Keratinocyte (primary cell): ENCODE measurements at regions not wholly inside any gene's neighbourhood (a gene's known extent, or its start where the extent isn't known, plus 50 kb on each side); places are given as distances from the start of the nearest gene placed in this dataset.

Experiments
- DNase-seq: peaks from one replicate; pipeline ENCODE4 v3.0.0-alpha.2; 2011; ENCODE audit warnings: low read depth, missing footprints, low spot score
- FAIRE-seq: peaks from 2 replicates; lab custom pipeline; 2011; peaks lifted over from hg19 to GRCh38; lab: Jason Lieb, UNC
- H2AFZ ChIP-seq: 2 replicates; pipeline ENCODE4 v1.6.0; 2012; ENCODE audit warnings: low read length, control low read depth, inconsistent platforms; ENCODE audit not compliant: control insufficient read depth
- H3K27ac ChIP-seq: 2 replicates; pipeline ENCODE4 v1.5.1; 2011; ENCODE audit warnings: low read length; ENCODE audit not compliant: control insufficient read depth, insufficient read depth
- H3K27me3 ChIP-seq: 3 replicates; pipeline ENCODE4 v1.6.0; 2011; ENCODE audit warnings: low read length; ENCODE audit not compliant: control insufficient read depth, insufficient read depth; ENCODE audit errors: extremely low read depth
- H3K36me3 ChIP-seq, 2 experiments: 2 replicates in 1 of 2; 3 replicates in 1 of 2; pipeline ENCODE4 v1.5.1; 2011; ENCODE audit warnings: low read length in 2 of 2, mild to moderate bottlenecking in 1 of 2; ENCODE audit not compliant: control insufficient read depth in 2 of 2, insufficient read depth in 2 of 2; ENCODE audit errors: extremely low read depth in 1 of 2
- H3K4me1 ChIP-seq: 3 replicates; pipeline ENCODE4 v1.5.1; 2011; ENCODE audit warnings: low read length; ENCODE audit not compliant: control insufficient read depth, insufficient read depth; ENCODE audit errors: extremely low read depth
- H3K4me2 ChIP-seq: 3 replicates; pipeline ENCODE4 v1.6.0; 2011; ENCODE audit warnings: low read depth, low read length; ENCODE audit not compliant: control insufficient read depth, insufficient read depth; ENCODE audit errors: extremely low read depth
- H3K4me3 ChIP-seq, 3 experiments: fragments of 200-600 bp in 1 of 3; sonication (generic) in 1 of 3; 2 replicates in 2 of 3; 3 replicates in 1 of 3; pipeline ENCODE4 v1.5.1; 2011 to 2016; ENCODE audit warnings: low read length in 3 of 3, mild to moderate bottlenecking in 3 of 3, control low read depth in 2 of 3, inconsistent platforms in 1 of 3, low read depth in 1 of 3, mixed read lengths in 1 of 3, mixed run types in 1 of 3, moderate library complexity in 1 of 3; ENCODE audit not compliant: control insufficient read depth in 2 of 3, insufficient read depth in 2 of 3; ENCODE audit errors: extremely low read depth in 1 of 3
- H3K79me2 ChIP-seq: 2 replicates; pipeline ENCODE4 v1.6.0; 2012; ENCODE audit warnings: low read length; ENCODE audit not compliant: control insufficient read depth, insufficient read depth
- H3K9ac ChIP-seq: 3 replicates; pipeline ENCODE4 v1.6.0; 2011; ENCODE audit warnings: low read length; ENCODE audit not compliant: control insufficient read depth, insufficient read depth; ENCODE audit errors: extremely low read depth
- H3K9me1 ChIP-seq: 3 replicates; pipeline ENCODE4 v1.6.0; 2011; ENCODE audit warnings: low read length; ENCODE audit not compliant: control insufficient read depth, insufficient read depth; ENCODE audit errors: extremely low read depth
- H3K9me3 ChIP-seq: 2 replicates; pipeline ENCODE4 v1.5.1; 2012; ENCODE audit warnings: low read depth, low read length; ENCODE audit not compliant: control insufficient read depth
- H4K20me1 ChIP-seq: 3 replicates; pipeline ENCODE4 v1.6.0; 2011; ENCODE audit warnings: low read length; ENCODE audit not compliant: control insufficient read depth, insufficient read depth; ENCODE audit errors: extremely low read depth
- CTCF ChIP-seq, 3 experiments: IDR thresholded peaks in 1 of 3; conservative IDR thresholded peaks in 1 of 3; optimal IDR thresholded peaks in 1 of 3; 2 replicates in 2 of 3; 3 replicates in 1 of 3; pipeline versions ENCODE3 to v1.5.1; 2011; ENCODE audit warnings: low read length in 3 of 3, mild to moderate bottlenecking in 3 of 3, moderate library complexity in 2 of 3, control low read depth in 1 of 3, inconsistent platforms in 1 of 3; ENCODE audit not compliant: insufficient read depth in 2 of 3; ENCODE audit errors: extremely low read depth in 1 of 3
- EZH2 ChIP-seq: IDR thresholded peaks from one replicate; pipeline ENCODE4 v1.6.1; 2012; ENCODE audit warnings: inconsistent platforms, mild to moderate bottlenecking, low read length, moderate library complexity
- dilution Hi-C: fragments of 300-500 bp; cut with MboI; formaldehyde crosslinking; loops from one replicate; pipeline ENCODE4 v1.7.0; 2020; ENCODE audit warnings: low sequenced_read_pairs; ENCODE audit not compliant: extremely low pct_ligation_motif_present

GRCh38 chr4:19969492-19969891 is 282.2 kb upstream of the SLIT2 start:
- dilution Hi-C loops = no loop called here
- no peak for FAIRE-seq

DNA sequence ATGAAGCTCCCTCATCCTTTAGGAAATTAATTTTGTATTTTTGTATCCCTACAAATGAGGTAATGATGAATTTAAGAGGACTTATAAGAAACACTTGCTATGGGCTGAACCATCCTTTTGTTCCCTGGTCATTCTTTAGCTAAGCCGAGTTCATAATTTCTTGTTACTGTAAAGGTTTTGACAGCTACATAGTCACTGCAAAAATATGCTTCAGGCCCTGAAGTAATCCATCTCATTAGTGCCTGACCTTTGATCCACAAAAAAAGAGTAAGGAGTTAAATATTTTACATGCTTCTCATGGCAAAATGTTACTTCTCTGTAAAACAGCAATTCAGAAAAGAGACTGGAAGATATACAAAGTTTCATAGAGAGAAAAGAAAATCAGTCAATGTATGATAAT is 290.6 kb upstream of the SLIT2 start:
- no peaks in the 10 kb centered on the region for H3K79me2 ChIP-seq
- no peaks in the 10 kb centered on the region for H3K36me3 ChIP-seq
- no peak overlapping the region for H3K27ac ChIP-seq
- dilution Hi-C loops = no loop called here
- TF ChIP-seq CTCF (optimal IDR thresholded peaks at IDR 0.05 in 1 of 3, IDR thresholded peaks at IDR 0.05 in 1 of 3, conservative IDR thresholded peaks at IDR 0.05 in 1 of 3; ENCODE audit: extremely low read depth in 1 of 3, insufficient read depth in 2 of 3, low read length in 3 of 3) (no peak), EZH2 (no peak)
- H3K9ac ChIP-seq = no peak overlapping the region
- H3K9me3 ChIP-seq = no peaks in the 10 kb centered on the region
- no peak overlapping the region for H3K4me2 ChIP-seq
- H3K4me3 ChIP-seq = no peak overlapping the region
- H3K9me1 ChIP-seq = no peaks in the 10 kb centered on the region
- DNase-seq (no peak), FAIRE-seq (no peak)
- H3K4me1 ChIP-seq = no peaks in the 10 kb centered on the region
- no peaks in the 10 kb centered on the region for H3K27me3 ChIP-seq
- H2AFZ ChIP-seq = no peak overlapping the region
- no peaks in the 10 kb centered on the region for H4K20me1 ChIP-seq

More at GRCh38 chr4:19969492-19969891, 282.2 kb upstream of the SLIT2 start:
- Histone ChIP-seq H3K27ac (no peak overlapping the region), H3K4me3 (no peak overlapping the region), H3K9me3 (no peaks in the 10 kb centered on the region), H2AFZ (no peak overlapping the region), H3K9me1 (no peaks in the 10 kb centered on the region), H3K27me3 (no peaks in the 10 kb centered on the region), H3K4me2 (no peak overlapping the region), H3K79me2 (no peaks in the 10 kb centered on the region), H3K9ac (no peak overlapping the region), H3K36me3 (no peaks in the 10 kb centered on the region), H4K20me1 (no peaks in the 10 kb centered on the region), H3K4me1 (no peaks in the 10 kb centered on the region)
- TF ChIP-seq CTCF (optimal IDR thresholded peaks at IDR 0.05 in 1 of 3, IDR thresholded peaks at IDR 0.05 in 1 of 3, conservative IDR thresholded peaks at IDR 0.05 in 1 of 3; ENCODE audit: extremely low read depth in 1 of 3, insufficient read depth in 2 of 3, low read length in 3 of 3) = no peak
- TF ChIP-seq EZH2 = no peak
- no peak for DNase-seq
